ENCODE measurements at regions not wholly inside any gene's neighbourhood (a gene's known extent, or its start where the extent isn't known, plus 50 kb on each side); places are given as distances from the start of the nearest gene placed in this dataset.

DNA sequence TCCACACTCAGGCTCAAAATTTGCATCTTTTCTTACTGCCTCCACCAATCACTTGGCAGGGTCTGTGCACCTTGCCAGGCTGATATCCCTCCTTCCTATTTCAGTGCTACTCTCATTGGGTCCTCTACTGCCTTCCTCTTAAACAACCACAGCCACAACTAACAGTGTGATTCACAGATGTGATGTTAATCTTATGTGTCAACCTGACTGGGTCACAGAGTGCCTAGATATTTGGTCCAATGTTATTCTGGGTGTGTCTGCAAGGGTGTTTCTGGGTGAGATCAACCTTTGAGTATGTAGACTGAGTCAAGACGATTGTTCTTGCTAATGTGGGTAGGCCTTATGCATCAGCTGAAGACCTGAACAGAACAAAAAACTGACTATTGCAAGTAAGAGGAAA is 51.3 kb upstream of the IRX6 start:
- H3K27me3 ChIP-seq (ENCODE audit: insufficient read depth in 3 of 3, low read length in 2 of 3) = no peaks in the 10 kb centered on the region
- no peak for DNase-seq
- 76 to 88% (median 85%) methylated on average over 1 of the region's 1 CpG for WGBS, 3 donors
- H3K9me3 ChIP-seq = no peaks in the 10 kb centered on the region
- ATAC-seq = peak in 3 of 4 donors; percentile 26 to 52 (median 49)
- intact Hi-C loops (cut with DNase I) = no loop called here
- peak overlapping the region; percentile 43 for H3K27ac ChIP-seq
- H3K4me1 ChIP-seq = peaks cover 14% of the 10 kb centered on the region
- no peaks in the 10 kb centered on the region for H3K36me3 ChIP-seq (ENCODE audit: insufficient read depth in 1 of 2, low read depth in 1 of 2)
- TF ChIP-seq, protein P1, sequence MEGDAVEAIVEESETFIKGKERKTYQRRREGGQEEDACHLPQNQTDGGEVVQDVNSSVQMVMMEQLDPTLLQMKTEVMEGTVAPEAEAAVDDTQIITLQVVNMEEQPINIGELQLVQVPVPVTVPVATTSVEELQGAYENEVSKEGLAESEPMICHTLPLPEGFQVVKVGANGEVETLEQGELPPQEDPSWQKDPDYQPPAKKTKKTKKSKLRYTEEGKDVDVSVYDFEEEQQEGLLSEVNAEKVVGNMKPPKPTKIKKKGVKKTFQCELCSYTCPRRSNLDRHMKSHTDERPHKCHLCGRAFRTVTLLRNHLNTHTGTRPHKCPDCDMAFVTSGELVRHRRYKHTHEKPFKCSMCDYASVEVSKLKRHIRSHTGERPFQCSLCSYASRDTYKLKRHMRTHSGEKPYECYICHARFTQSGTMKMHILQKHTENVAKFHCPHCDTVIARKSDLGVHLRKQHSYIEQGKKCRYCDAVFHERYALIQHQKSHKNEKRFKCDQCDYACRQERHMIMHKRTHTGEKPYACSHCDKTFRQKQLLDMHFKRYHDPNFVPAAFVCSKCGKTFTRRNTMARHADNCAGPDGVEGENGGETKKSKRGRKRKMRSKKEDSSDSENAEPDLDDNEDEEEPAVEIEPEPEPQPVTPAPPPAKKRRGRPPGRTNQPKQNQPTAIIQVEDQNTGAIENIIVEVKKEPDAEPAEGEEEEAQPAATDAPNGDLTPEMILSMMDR (IDR thresholded peaks at IDR 0.05) = no peak
- H3K4me3 ChIP-seq = no peak overlapping the region

DNA sequence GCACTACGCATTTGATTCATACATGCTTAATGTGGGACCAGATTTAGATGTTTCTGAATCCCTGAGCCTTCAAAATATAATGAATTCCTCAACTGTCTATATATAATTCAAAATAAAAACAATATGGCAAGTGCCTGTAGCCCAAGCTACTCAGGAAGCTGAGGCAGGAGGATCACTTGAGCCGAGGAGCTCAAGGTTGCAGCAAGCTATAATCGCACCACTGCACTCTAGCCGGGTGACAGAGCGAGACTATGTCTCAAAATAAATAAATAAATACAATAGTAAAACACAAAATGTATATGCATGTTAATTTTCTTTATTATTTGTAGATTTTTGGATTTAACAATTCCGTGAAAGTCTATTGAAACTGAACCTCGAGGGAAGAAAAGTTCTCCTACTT is 50.6 kb upstream of the IRX6 start:
- ATAC-seq (no peak), DNase-seq (no peak)
- H3K9me3 ChIP-seq = no peaks in the 10 kb centered on the region
- peak overlapping the region; percentile 43 for H3K27ac ChIP-seq
- TF ChIP-seq, protein P1 (IDR thresholded peaks at IDR 0.05) = no peak
- peaks cover 14% of the 10 kb centered on the region for H3K4me1 ChIP-seq
- no peaks in the 10 kb centered on the region for H3K27me3 ChIP-seq (ENCODE audit: insufficient read depth in 3 of 3, low read length in 2 of 3)
- no peak overlapping the region for H3K4me3 ChIP-seq
- 90 to 94% (median 94%) methylated on average over 7 of the region's 7 CpGs for WGBS, 3 donors
- intact Hi-C loops (cut with DNase I) = no loop called here
- no peaks in the 10 kb centered on the region for H3K36me3 ChIP-seq (ENCODE audit: insufficient read depth in 1 of 2, low read depth in 1 of 2)

DNA sequence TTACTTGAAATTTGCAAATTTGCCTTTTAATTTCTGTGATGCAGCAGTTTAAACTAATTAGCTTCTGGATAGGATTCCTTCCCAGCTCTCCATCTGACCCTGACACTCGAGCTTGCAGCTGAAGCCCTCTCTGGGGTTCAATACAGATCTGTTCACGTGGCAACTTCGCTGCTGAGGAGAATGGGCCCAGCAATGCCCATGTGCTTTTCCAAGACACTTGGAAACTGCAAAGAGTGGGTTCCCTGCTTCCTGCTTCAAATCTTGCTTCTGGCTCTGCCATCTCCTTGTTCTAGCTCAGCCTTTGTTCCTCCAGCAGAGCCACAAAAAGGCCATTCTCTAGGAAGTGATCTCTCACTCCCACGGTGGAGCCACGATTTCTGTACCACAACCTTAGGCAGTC is 50.0 kb upstream of the IRX6 start:
- ATAC-seq (no peak), DNase-seq (no peak)
- Histone ChIP-seq H3K4me3 (no peak overlapping the region), H3K36me3 (ENCODE audit: insufficient read depth in 1 of 2, low read depth in 1 of 2) (no peaks in the 10 kb centered on the region), H3K4me1 (peaks cover 14% of the 10 kb centered on the region), H3K9me3 (no peaks in the 10 kb centered on the region), H3K27ac (no peak overlapping the region), H3K27me3 (ENCODE audit: insufficient read depth in 3 of 3, low read length in 2 of 3) (no peaks in the 10 kb centered on the region)
- TF ChIP-seq, protein P1 (IDR thresholded peaks at IDR 0.05) = no peak
- intact Hi-C loops (cut with DNase I) = no loop called here
- WGBS, 3 donors = 79 to 83% (median 79%) methylated on average over 5 of the region's 5 CpGs

Measured in psoas muscle (tissue), 7 donors.